Suprapubic skin (tissue), 4 donors: ENCODE measurements at regions not wholly inside any gene's neighbourhood (a gene's known extent, or its start where the extent isn't known, plus 50 kb on each side); places are given as distances from the start of the nearest gene placed in this dataset.
A peak's percentile ranks its signal among the peaks of the same experiment; 100 is the strongest.

Source experiments
- DNase-seq, 2 donors: peaks; one replicate each; pipeline ENCODE4 v3.0.0-alpha.2; 2019; ENCODE audit warnings: low spot score in 2 of 2
- H3K27ac ChIP-seq: fragments of 200-600 bp; sonication (generic); one replicate; pipeline ENCODE4 v1.5.1; 2019
- H3K27me3 ChIP-seq: fragments of 200-600 bp; sonication (generic); one replicate; pipeline ENCODE4 v1.5.1; 2019
- H3K36me3 ChIP-seq: fragments of 200-600 bp; sonication (generic); one replicate; pipeline ENCODE4 v1.5.1; 2019
- H3K4me1 ChIP-seq: fragments of 200-600 bp; sonication (generic); one replicate; pipeline ENCODE4 v1.5.1; 2019
- H3K4me3 ChIP-seq: fragments of 200-600 bp; sonication (generic); one replicate; pipeline ENCODE4 v1.5.1; 2019; ENCODE audit warnings: mild to moderate bottlenecking
- H3K9me3 ChIP-seq: fragments of 200-600 bp; sonication (generic); one replicate; pipeline ENCODE4 v1.5.1; 2019
- EP300 ChIP-seq: sonication (generic); formaldehyde crosslinking; IDR thresholded peaks from one replicate; pipeline ENCODE4 v1.6.1; 2017; ENCODE audit warnings: antibody characterized with exemption
- POLR2A ChIP-seq, 2 donors: fragments of 450-650 bp; IDR thresholded peaks; one replicate each; pipeline ENCODE4 v1.6.1; 2017; ENCODE audit warnings: antibody characterized with exemption in 2 of 2, mild to moderate bottlenecking in 2 of 2, moderate library complexity in 2 of 2
- POLR2AphosphoS5 ChIP-seq, 3 donors: sonication (generic); formaldehyde crosslinking; IDR thresholded peaks; one replicate each; pipeline ENCODE4 v1.6.1; 2017; ENCODE audit warnings: antibody characterized with exemption in 3 of 3
- WGBS: methylation state at CpG from one replicate; pipeline ENCODE4 v1.1.5; 2018; 5-methylcytosine and 5-hydroxymethylcytosine counted together
- TF ChIP-seq, protein P1 (sequence below), 2 donors: fragments of 200-600 bp in 1 of 2; fragments of 450-650 bp in 1 of 2; sonication (generic) in 1 of 2; IDR thresholded peaks; one replicate each; pipeline ENCODE4 v1.5.1; 2016 to 2019; ENCODE audit warnings: antibody characterized with exemption in 2 of 2, mild to moderate bottlenecking in 1 of 2, moderate library complexity in 1 of 2

DNA sequence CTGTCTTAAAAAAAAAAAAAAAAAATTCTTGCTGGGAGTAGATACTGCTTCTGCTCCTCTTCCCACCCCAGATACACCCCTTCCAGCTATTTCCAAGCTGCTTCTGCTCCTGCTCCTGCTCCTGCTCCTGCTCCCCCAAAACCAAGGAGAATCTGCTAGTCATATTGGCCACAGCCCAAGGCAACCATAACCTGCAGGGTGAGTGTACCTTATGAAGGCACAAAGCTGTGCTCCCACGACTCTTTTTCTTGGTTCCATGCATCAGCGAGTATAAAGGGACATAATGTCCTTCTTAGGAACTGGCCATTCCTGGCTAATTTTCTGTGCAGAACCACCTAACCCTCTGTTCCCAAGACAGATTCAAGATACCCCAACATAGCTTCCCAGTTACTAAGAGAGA is 129.5 kb upstream of the CDK1 start:
- H3K27me3 ChIP-seq = no peaks in the 10 kb centered on the region
- peaks cover 5% of the 10 kb centered on the region for H3K4me1 ChIP-seq
- TF ChIP-seq POLR2AphosphoS5 (IDR thresholded peaks at IDR 0.05) (no peak), EP300 (no peak), POLR2A (IDR thresholded peaks at IDR 0.05) (no peak)
- TF ChIP-seq, protein P1, sequence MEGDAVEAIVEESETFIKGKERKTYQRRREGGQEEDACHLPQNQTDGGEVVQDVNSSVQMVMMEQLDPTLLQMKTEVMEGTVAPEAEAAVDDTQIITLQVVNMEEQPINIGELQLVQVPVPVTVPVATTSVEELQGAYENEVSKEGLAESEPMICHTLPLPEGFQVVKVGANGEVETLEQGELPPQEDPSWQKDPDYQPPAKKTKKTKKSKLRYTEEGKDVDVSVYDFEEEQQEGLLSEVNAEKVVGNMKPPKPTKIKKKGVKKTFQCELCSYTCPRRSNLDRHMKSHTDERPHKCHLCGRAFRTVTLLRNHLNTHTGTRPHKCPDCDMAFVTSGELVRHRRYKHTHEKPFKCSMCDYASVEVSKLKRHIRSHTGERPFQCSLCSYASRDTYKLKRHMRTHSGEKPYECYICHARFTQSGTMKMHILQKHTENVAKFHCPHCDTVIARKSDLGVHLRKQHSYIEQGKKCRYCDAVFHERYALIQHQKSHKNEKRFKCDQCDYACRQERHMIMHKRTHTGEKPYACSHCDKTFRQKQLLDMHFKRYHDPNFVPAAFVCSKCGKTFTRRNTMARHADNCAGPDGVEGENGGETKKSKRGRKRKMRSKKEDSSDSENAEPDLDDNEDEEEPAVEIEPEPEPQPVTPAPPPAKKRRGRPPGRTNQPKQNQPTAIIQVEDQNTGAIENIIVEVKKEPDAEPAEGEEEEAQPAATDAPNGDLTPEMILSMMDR (IDR thresholded peaks at IDR 0.05) = no peak
- no peak overlapping the region for H3K4me3 ChIP-seq
- no peak for DNase-seq
- no peaks in the 10 kb centered on the region for H3K9me3 ChIP-seq
- H3K27ac ChIP-seq = no peak overlapping the region
- H3K36me3 ChIP-seq = no peaks in the 10 kb centered on the region
- WGBS = 90% methylated on average over 2 of the region's 2 CpGs

DNA sequence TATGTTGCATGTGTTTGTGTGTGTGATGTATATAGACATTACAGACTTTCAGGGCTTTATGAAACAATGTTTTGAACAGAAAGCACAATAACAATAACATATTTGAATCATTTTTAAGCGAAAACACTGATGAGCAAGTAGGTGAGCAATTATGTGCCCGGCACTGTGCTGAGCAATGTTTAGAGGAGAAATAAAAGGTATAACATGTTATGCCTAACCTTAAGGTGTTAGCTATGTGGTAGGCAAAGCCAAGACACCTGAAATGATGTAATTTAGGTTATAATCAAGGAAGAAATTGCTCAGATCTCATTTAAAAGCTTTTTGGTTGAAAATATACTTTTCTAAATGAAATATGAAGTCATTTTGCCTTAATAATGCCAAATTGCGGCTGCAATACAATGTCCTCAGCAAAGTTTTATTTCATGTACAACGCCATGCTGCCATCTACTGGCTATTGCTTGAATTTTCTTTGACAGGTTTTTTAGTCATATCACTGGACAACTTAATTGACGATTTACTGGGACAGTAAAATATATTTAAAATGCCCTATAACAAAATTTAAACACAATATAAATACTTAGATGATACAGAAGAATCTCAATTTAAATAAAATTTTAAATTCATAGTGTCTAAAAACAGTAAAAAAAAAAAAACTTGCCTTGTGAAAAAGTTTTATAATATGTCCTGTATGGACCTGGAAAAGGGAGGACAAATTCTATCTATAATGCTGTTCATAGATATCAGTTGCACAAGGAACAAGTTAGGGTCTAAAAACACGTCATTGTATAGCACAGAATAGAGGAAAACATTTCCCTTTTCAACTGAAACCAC is 131.1 kb upstream of the CDK1 start:
- Histone ChIP-seq H3K27me3 (no peaks in the 10 kb centered on the region), H3K36me3 (no peaks in the 10 kb centered on the region), H3K4me1 (peaks cover 5% of the 10 kb centered on the region), H3K9me3 (no peaks in the 10 kb centered on the region), H3K4me3 (no peak overlapping the region), H3K27ac (no peak overlapping the region)
- WGBS = 23% methylated on average over 6 of the region's 6 CpGs
- TF ChIP-seq POLR2A (IDR thresholded peaks at IDR 0.05) (no peak), POLR2AphosphoS5 (IDR thresholded peaks at IDR 0.05) (no peak), EP300 (no peak)
- TF ChIP-seq, protein P1 (IDR thresholded peaks at IDR 0.05) = peak; percentile 53 to 54
- DNase-seq = no peak

DNA sequence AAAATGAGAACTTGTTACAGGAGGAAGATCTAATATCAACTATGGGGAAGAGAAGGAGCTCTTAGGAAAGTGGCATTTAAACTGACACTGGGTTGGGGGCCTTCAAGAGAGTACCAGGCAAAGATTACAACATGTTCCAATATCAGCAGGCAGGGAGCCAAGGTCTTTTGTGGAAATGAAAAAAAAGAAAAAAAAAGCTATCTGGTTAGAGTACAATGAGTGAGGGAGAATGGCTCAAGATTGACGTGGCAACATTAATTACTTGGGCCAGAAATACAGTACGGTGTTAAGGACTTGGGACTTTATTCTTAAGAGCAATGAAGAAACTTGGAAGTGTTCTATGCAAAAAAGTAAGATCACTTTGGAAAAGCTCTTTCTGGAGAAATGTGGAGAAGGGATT is 132.3 kb upstream of the CDK1 start:
- H3K27ac ChIP-seq = no peak overlapping the region
- H3K9me3 ChIP-seq = no peaks in the 10 kb centered on the region
- no peaks in the 10 kb centered on the region for H3K36me3 ChIP-seq
- H3K27me3 ChIP-seq = no peaks in the 10 kb centered on the region
- DNase-seq = no peak
- peaks cover 5% of the 10 kb centered on the region for H3K4me1 ChIP-seq
- WGBS = 74% methylated on average over 2 of the region's 2 CpGs
- TF ChIP-seq POLR2AphosphoS5 (IDR thresholded peaks at IDR 0.05) (no peak), POLR2A (IDR thresholded peaks at IDR 0.05) (no peak), EP300 (no peak)
- TF ChIP-seq, protein P1 (IDR thresholded peaks at IDR 0.05) = no peak
- H3K4me3 ChIP-seq = no peak overlapping the region

DNA sequence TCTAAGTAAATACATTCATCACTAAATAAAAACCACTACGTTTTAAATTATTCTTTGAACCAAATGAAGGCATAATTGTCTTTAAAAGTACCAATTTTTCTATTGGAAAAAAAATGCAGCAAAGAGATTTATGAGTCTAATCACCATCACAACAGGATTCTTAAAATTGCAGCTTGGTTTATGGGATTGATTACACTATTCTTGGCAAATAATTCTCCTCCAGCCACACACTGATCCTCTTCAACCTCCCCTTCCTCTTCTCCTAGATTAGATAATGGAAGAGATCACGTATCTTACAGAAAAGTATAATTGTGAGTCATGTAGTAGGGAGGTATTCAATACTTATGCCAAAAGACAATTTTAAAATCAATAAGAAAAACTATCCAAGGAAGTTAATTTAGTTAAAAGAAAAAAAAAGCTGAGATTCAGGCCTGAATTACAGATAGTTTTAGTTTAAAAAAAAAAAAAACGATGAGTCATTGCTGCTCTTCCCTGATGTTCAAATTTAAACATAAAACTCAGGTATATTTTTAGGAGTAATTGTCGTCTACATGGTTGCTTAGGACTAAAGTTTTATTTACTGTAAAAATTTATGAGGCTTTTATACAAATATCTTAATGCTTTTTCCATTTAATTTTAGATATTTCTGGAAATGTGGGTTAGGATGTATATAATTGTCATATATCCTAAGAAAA is 133.7 kb upstream of the CDK1 start:
- Histone ChIP-seq H3K4me1 (peaks cover 5% of the 10 kb centered on the region), H3K4me3 (no peak overlapping the region), H3K36me3 (no peaks in the 10 kb centered on the region), H3K27me3 (no peaks in the 10 kb centered on the region), H3K27ac (no peak overlapping the region), H3K9me3 (no peaks in the 10 kb centered on the region)
- WGBS = 46% methylated on average over 4 of the region's 4 CpGs
- TF ChIP-seq POLR2A (IDR thresholded peaks at IDR 0.05) (no peak), POLR2AphosphoS5 (IDR thresholded peaks at IDR 0.05) (no peak), EP300 (no peak)
- TF ChIP-seq, protein P1 (IDR thresholded peaks at IDR 0.05) = no peak
- no peak for DNase-seq

DNA sequence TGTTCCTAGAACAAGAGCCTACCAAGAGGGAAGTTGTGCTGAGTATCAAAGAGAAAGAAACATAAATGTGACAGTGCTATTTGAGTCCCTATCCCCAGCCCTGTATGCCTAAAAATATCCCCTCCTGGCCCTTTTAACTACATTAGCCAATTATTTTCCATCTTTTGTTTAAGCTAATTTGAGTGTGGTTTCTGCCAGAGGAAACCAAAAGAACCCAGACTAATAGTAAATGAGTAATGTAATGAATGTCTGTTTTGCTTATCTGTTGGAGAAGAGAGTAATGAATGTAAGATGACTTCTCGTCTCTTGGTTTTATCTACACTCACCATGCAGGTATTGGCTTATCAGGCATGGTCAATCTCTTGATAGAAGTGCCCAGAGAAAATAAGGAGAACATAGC is 134.4 kb upstream of the CDK1 start:
- Histone ChIP-seq H3K9me3 (no peaks in the 10 kb centered on the region), H3K36me3 (no peaks in the 10 kb centered on the region), H3K27me3 (no peaks in the 10 kb centered on the region), H3K4me1 (peaks cover 5% of the 10 kb centered on the region), H3K27ac (no peak overlapping the region), H3K4me3 (no peak overlapping the region)
- 75% methylated on average over 1 of the region's 1 CpG for WGBS
- TF ChIP-seq, protein P1 (IDR thresholded peaks at IDR 0.05) = no peak
- TF ChIP-seq POLR2A (IDR thresholded peaks at IDR 0.05) = no peak
- no peak for TF ChIP-seq POLR2AphosphoS5 (IDR thresholded peaks at IDR 0.05)
- no peak for TF ChIP-seq EP300
- DNase-seq = no peak
